ENCODE measurements at regions not wholly inside any gene's neighbourhood (a gene's known extent, or its start where the extent isn't known, plus 50 kb on each side); places are given as distances from the start of the nearest gene placed in this dataset.
A peak's percentile ranks its signal among the peaks of the same experiment; 100 is the strongest.

- DNase-seq (ENCODE audit: low read depth) = no peak
- no peak overlapping the region for H3K4me3 ChIP-seq (ENCODE audit: low read depth, low read length)
- no peak for TF ChIP-seq CTCF (IDR thresholded peaks at IDR 0.05; ENCODE audit: insufficient read depth, low read depth, low read length)
These were observed 498.1 kb downstream of the SLC4A3 start for GRCh38 chr2:220125551-220125950.

DNA sequence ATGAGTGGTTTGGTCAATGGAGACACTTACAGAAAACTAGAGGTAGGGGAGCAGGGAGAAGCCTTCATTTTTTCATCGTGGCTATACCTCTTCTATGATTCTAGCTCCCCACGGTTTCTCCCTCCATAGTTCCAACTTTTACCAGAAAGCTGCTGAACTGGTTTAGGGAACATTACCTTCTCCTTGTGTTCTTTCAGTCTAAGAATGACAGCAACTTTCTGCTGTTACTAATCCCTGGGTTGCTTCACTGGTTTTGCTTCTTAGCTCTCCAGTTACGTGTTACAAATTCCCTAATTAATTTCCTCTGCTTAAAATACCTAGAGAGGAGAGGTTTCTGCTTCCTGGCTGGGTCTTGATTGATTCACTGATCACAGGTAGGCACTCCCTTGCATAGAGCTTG lies 499.9 kb downstream of the SLC4A3 start:
- TF ChIP-seq CTCF (IDR thresholded peaks at IDR 0.05; ENCODE audit: insufficient read depth, low read depth, low read length) = no peak
- DNase-seq (ENCODE audit: low read depth) = no peak
- H3K4me3 ChIP-seq (ENCODE audit: low read depth, low read length) = no peak overlapping the region

DNA sequence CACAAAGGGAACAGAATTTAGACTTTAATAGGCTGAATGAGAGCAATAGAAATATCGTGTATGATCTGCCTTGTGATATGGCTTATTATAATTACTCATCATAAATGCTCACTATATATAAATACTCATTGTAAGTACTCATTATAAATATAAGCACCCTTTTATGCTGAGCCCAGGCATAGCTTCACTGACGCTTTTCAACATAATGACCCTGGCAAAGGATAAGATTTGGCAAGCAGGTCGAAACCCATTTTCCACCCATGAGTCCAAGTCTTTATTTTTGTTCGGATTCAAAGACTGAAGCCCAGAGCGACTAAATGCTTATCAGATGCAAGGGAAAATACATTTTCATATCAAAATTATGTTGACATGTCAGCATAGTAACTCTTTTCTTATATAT lies 500.4 kb downstream of the SLC4A3 start:
- no peak for TF ChIP-seq CTCF (IDR thresholded peaks at IDR 0.05; ENCODE audit: insufficient read depth, low read depth, low read length)
- no peak for DNase-seq (ENCODE audit: low read depth)
- H3K4me3 ChIP-seq (ENCODE audit: low read depth, low read length) = no peak overlapping the region

DNA sequence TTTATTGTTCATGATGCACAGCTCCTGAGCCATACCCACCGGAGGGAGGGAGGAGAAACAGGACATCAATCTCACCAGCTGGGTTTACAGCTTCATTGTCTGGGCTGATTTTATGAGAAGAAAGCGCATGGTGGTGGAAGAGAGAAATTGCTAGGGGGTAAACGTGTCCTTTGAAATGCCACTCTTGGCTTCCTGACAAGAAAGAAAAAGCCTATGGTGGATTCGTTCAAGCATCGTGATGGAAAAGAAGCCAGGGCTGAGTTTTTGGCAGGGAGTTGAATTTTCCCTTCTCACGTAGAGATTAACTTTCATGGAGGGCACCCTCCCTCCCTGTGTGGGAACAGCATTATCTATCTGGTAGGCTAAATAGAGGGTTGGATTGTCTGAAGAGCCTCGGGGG lies 502.0 kb downstream of the SLC4A3 start:
- no peak for TF ChIP-seq CTCF (IDR thresholded peaks at IDR 0.05; ENCODE audit: insufficient read depth, low read depth, low read length)
- H3K4me3 ChIP-seq (ENCODE audit: low read depth, low read length) = no peak overlapping the region
- no peak for DNase-seq (ENCODE audit: low read depth)

DNA sequence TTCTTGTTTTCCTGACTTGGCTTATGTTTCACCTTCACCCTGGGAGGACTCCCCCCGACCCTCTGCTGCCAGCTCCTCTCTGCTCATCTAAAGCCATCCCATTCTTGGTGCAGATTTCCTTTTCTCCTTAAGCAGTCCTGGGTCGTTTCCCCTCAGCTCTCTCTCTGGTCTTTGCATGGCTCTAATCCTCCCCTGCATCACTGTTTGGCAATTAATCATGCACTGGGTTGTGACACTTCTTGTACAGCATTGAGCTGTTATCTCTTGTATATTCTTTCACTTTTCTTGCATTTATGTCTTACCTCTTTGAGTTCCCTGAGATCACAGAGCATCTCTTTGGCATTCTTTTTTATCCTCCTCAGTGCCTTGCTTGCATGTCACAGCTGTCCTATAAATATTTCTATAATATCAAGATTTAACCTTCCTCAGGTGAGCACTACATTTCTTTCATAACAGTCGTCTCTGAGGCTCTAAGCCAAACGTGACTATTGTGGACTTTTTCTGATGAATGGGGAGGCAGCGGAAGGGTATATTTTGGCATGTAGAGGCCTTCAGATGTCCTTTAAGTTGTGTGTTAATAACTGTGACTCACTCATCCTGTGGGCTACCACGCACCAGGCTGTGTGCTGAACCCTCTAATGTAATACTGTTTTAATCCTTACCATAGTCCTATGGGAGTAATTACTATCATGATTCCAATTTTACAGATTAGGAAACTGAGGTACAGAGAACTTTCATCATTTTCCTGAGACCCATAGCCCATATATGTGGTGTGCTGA lies 507.5 kb downstream of the SLC4A3 start:
- TF ChIP-seq CTCF (IDR thresholded peaks at IDR 0.05; ENCODE audit: insufficient read depth, low read depth, low read length) = no peak
- no peak for DNase-seq (ENCODE audit: low read depth)
- no peak overlapping the region for H3K4me3 ChIP-seq (ENCODE audit: low read depth, low read length)

DNA sequence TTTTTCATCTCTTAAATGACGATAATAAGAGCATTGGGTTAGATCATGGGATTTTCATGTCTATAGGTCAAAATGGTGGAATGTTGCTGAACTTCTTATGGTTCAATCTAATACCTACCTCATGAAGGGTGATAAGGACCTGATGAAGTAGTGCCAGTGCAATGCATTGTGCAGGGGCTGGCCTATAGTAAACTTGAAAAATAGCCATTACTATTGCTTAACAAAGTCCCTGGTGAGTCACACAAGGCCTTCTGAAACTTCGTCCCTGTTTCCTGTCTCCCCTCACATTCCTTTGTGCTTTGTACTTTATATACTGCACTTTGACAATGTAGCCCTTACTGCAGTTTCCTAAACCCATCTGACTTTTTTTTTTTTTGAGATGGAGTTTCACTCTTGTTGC lies 515.9 kb downstream of the SLC4A3 start:
- TF ChIP-seq CTCF (IDR thresholded peaks at IDR 0.05; ENCODE audit: insufficient read depth, low read depth, low read length) = no peak
- peak; percentile 70 for DNase-seq (ENCODE audit: low read depth)
- no peak overlapping the region for H3K4me3 ChIP-seq (ENCODE audit: low read depth, low read length)

GRCh38 chr2:220144411-220144810 lies 517.0 kb downstream of the SLC4A3 start:
- no peak overlapping the region for H3K4me3 ChIP-seq (ENCODE audit: low read depth, low read length)
- DNase-seq (ENCODE audit: low read depth) = no peak
- TF ChIP-seq CTCF (IDR thresholded peaks at IDR 0.05; ENCODE audit: insufficient read depth, low read depth, low read length) = no peak
